GM23338 (cell line): ENCODE measurements at regions not wholly inside any gene's neighbourhood (a gene's known extent, or its start where the extent isn't known, plus 50 kb on each side); places are given as distances from the start of the nearest gene placed in this dataset.

Experiments used
- ATAC-seq: fragments of 200-7000 bp; cut with Tn5 transposase; 3 replicates; pipeline ENCODE4 v1.9.1; 2020
- DNase-seq: peaks from one replicate; pipeline ENCODE4 v3.0.0-alpha.2; 2015; ENCODE audit warnings: low spot score
- H2AFZ ChIP-seq: fragments of 200-600 bp; sonication (generic); 2 replicates; pipeline ENCODE4 v1.8.0; 2016; ENCODE audit warnings: antibody characterized with exemption, mild to moderate bottlenecking, moderate library complexity
- H3F3A ChIP-seq: fragments of 200-600 bp; sonication (generic); replicated peaks from 2 replicates; pipeline ENCODE4 v1.8.0; 2017; ENCODE audit warnings: antibody characterized with exemption, mixed run types, low read depth
- H3K27ac ChIP-seq: fragments of 200-600 bp; sonication (generic); 2 replicates; pipeline ENCODE4 v1.6.1; 2016; ENCODE audit warnings: low read depth
- H3K27me3 ChIP-seq: fragments of 200-600 bp; sonication (generic); 2 replicates; pipeline ENCODE4 v1.8.0; 2016; ENCODE audit warnings: mild to moderate bottlenecking, mixed run types, moderate library complexity; ENCODE audit not compliant: insufficient read depth
- H3K36me3 ChIP-seq: fragments of 200-600 bp; sonication (generic); 2 replicates; pipeline ENCODE4 v1.8.0; 2016; ENCODE audit warnings: mild to moderate bottlenecking; ENCODE audit not compliant: insufficient read depth
- H3K4me1 ChIP-seq: fragments of 200-600 bp; sonication (generic); 2 replicates; pipeline ENCODE4 v1.8.0; 2016; ENCODE audit warnings: mild to moderate bottlenecking, moderate library complexity; ENCODE audit not compliant: insufficient read depth
- H3K4me2 ChIP-seq: fragments of 200-600 bp; sonication (generic); 2 replicates; pipeline ENCODE4 v1.7.1; 2017; ENCODE audit warnings: mixed run types
- H3K4me3 ChIP-seq: fragments of 200-600 bp; sonication (generic); 2 replicates; pipeline ENCODE4 v1.6.1; 2016; ENCODE audit warnings: mixed run types
- H3K79me2 ChIP-seq: fragments of 200-600 bp; sonication (generic); replicated peaks from 2 replicates; pipeline ENCODE4 v1.8.0; 2017; ENCODE audit warnings: mild to moderate bottlenecking; ENCODE audit not compliant: insufficient read depth
- H3K9me2 ChIP-seq: fragments of 200-600 bp; sonication (generic); 2 replicates; pipeline ENCODE4 v1.8.0; 2017; ENCODE audit not compliant: insufficient read depth
- H4K20me1 ChIP-seq: fragments of 200-600 bp; sonication (generic); replicated peaks from 2 replicates; pipeline ENCODE4 v1.8.0; 2017; ENCODE audit warnings: mild to moderate bottlenecking; ENCODE audit not compliant: insufficient read depth
- H3K27ac Mint-ChIP-seq: 2 replicates; pipeline ENCODE4 v1.8.0; 2020; ENCODE audit warnings: inconsistent platforms, mild to moderate bottlenecking, moderate library complexity, mixed read lengths
- H3K27me3 Mint-ChIP-seq: 3 replicates; pipeline ENCODE4 v1.8.0; 2022; ENCODE audit warnings: low read depth, mild to moderate bottlenecking, moderate library complexity, mixed read lengths, inconsistent platforms; ENCODE audit not compliant: insufficient read depth, poor library complexity
- H3K36me3 Mint-ChIP-seq: 3 replicates; pipeline ENCODE4 v1.8.0; 2021; ENCODE audit warnings: low read depth, mild to moderate bottlenecking, inconsistent platforms, moderate library complexity, mixed read lengths
- H3K4me1 Mint-ChIP-seq: 3 replicates; pipeline ENCODE4 v1.8.0; 2020; ENCODE audit warnings: mild to moderate bottlenecking, inconsistent platforms, mixed read lengths
- H3K4me3 Mint-ChIP-seq: 3 replicates; pipeline ENCODE4 v1.8.0; 2021; ENCODE audit warnings: moderate library complexity, mild to moderate bottlenecking, inconsistent platforms, mixed read lengths
- H3K9me3 Mint-ChIP-seq: 3 replicates; pipeline ENCODE4 v1.8.0; 2020; ENCODE audit warnings: moderate library complexity, mild to moderate bottlenecking, inconsistent platforms, mixed read lengths
- CREB1 ChIP-seq: fragments of 250-450 bp; sonication (Bioruptor Pico); IDR thresholded peaks from 2 replicates; pipeline ENCODE4 v1.5.0; 2020; ENCODE audit warnings: low read depth, mild to moderate bottlenecking, moderate library complexity
- EZH2phosphoT487 ChIP-seq: fragments of 200-600 bp; sonication (generic); IDR thresholded peaks from one replicate; pipeline ENCODE4 v1.8.1; 2018; ENCODE audit warnings: antibody characterized with exemption; ENCODE audit not compliant: unreplicated experiment
- TF ChIP-seq, protein P1 (sequence below): fragments of 250-450 bp; sonication (Bioruptor Pico); IDR thresholded peaks from 2 replicates; pipeline ENCODE4 v1.5.0; 2020; ENCODE audit warnings: mild to moderate bottlenecking, moderate library complexity

DNA sequence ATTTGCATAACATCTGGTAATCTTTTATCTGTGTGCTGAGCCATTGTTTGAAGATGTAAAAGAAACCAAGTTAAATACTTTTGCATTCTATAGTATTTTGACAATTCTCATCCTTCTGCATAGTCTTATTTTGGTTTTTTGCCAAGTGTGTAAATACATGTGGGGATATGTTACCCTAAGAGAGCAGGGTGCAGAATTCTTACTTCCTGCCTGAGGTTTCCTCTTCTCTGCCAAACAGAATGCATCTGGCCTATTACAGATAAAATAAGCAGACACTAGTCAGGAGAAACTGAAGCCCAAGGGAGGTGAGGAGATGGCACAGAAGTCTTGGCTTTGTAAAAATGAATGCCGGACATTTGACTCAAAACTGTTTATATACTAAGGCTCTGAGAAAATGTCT lies 462.1 kb downstream of the TMEM38B start (continued):
- TF ChIP-seq, protein P1, sequence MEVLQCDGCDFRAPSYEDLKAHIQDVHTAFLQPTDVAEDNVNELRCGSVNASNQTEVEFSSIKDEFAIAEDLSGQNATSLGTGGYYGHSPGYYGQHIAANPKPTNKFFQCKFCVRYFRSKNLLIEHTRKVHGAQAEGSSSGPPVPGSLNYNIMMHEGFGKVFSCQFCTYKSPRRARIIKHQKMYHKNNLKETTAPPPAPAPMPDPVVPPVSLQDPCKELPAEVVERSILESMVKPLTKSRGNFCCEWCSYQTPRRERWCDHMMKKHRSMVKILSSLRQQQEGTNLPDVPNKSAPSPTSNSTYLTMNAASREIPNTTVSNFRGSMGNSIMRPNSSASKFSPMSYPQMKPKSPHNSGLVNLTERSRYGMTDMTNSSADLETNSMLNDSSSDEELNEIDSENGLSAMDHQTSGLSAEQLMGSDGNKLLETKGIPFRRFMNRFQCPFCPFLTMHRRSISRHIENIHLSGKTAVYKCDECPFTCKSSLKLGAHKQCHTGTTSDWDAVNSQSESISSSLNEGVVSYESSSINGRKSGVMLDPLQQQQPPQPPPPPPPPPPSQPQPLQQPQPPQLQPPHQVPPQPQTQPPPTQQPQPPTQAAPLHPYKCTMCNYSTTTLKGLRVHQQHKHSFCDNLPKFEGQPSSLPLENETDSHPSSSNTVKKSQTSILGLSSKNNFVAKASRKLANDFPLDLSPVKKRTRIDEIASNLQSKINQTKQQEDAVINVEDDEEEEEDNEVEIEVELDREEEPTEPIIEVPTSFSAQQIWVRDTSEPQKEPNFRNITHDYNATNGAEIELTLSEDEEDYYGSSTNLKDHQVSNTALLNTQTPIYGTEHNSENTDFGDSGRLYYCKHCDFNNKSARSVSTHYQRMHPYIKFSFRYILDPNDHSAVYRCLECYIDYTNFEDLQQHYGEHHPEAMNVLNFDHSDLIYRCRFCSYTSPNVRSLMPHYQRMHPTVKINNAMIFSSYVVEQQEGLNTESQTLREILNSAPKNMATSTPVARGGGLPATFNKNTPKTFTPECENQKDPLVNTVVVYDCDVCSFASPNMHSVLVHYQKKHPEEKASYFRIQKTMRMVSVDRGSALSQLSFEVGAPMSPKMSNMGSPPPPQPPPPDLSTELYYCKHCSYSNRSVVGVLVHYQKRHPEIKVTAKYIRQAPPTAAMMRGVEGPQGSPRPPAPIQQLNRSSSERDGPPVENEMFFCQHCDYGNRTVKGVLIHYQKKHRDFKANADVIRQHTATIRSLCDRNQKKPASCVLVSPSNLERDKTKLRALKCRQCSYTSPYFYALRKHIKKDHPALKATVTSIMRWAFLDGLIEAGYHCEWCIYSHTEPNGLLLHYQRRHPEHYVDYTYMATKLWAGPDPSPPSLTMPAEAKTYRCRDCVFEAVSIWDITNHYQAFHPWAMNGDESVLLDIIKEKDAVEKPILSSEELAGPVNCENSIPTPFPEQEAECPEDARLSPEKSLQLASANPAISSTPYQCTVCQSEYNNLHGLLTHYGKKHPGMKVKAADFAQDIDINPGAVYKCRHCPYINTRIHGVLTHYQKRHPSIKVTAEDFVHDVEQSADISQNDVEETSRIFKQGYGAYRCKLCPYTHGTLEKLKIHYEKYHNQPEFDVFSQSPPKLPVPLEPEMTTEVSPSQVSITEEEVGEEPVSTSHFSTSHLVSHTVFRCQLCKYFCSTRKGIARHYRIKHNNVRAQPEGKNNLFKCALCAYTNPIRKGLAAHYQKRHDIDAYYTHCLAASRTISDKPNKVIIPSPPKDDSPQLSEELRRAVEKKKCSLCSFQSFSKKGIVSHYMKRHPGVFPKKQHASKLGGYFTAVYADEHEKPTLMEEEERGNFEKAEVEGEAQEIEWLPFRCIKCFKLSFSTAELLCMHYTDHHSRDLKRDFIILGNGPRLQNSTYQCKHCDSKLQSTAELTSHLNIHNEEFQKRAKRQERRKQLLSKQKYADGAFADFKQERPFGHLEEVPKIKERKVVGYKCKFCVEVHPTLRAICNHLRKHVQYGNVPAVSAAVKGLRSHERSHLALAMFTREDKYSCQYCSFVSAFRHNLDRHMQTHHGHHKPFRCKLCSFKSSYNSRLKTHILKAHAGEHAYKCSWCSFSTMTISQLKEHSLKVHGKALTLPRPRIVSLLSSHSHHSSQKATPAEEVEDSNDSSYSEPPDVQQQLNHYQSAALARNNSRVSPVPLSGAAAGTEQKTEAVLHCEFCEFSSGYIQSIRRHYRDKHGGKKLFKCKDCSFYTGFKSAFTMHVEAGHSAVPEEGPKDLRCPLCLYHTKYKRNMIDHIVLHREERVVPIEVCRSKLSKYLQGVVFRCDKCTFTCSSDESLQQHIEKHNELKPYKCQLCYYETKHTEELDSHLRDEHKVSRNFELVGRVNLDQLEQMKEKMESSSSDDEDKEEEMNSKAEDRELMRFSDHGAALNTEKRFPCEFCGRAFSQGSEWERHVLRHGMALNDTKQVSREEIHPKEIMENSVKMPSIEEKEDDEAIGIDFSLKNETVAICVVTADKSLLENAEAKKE (CRISPR knock-in tag), result no peak

DNA sequence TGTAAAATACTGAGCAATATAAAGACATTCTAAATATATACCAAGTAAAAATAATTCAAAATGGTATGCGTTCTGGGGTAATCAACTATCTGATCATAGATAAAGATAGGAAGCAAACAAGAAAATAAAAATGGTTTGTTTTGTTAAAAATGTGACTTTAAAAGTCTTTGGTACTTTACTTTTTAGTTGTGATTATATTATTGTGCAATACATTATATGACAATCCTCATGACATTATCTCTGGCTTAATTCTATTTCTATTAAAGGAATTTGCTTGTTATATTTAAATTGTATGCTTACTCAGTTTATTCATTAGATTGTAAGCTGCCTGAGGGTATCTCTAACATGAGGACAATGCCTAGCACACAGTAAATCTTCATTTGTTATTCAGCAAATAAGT lies 477.9 kb downstream of the TMEM38B start:
- Mint-ChIP-seq H3K4me3 (no peak overlapping the region), H3K9me3 (peaks cover 5% of the 10 kb centered on the region; the same call in 1 of the 3 replicates), H3K27ac (no peak overlapping the region), H3K27me3 (peaks cover 3% of the 10 kb centered on the region), H3K36me3 (no peaks in the 10 kb centered on the region; the same call in 1 of the 3 replicates), H3K4me1 (peaks cover 3% of the 10 kb centered on the region; the same call in 2 of the 3 replicates)
- DNase-seq (no peak), ATAC-seq (no peak)
- Histone ChIP-seq H3K27ac (no peak overlapping the region), H3K79me2 (no peaks in the 10 kb centered on the region), H3K27me3 (no peaks in the 10 kb centered on the region), H3K36me3 (no peaks in the 10 kb centered on the region), H3K4me2 (no peak overlapping the region), H3F3A (no peaks in the 10 kb centered on the region), H4K20me1 (no peaks in the 10 kb centered on the region), H3K4me1 (peaks cover 1% of the 10 kb centered on the region), H3K9me2 (no peaks in the 10 kb centered on the region), H3K4me3 (no peak overlapping the region), H2AFZ (no peak overlapping the region)
- TF ChIP-seq EZH2phosphoT487, result no peak
- TF ChIP-seq, protein P1 (CRISPR knock-in tag), result no peak
- TF ChIP-seq CREB1 (CRISPR knock-in tag), result no peak
